NCI-H2227 (cell line): ENCODE measurements at regions not wholly inside any gene's neighbourhood (a gene's known extent, or its start where the extent isn't known, plus 50 kb on each side); places are given as distances from the start of the nearest gene placed in this dataset.

Experiments
- DNase-seq: peaks from one replicate; lab custom pipeline; 2025; ENCODE audit not compliant: unreplicated experiment; lab: John Stamatoyannopoulos, UW

- DNase-seq = no peak
These were observed 213.1 kb upstream of the RTL1 start for GRCh38 chr14:101116486-101117130.

GRCh38 chr14:101117543-101117942 is 214.0 kb upstream of the RTL1 start:
- no peak for DNase-seq

GRCh38 chr14:101118233-101118632 is 214.7 kb upstream of the RTL1 start:
- no peak for DNase-seq

GRCh38 chr14:101118746-101119591 is 215.4 kb upstream of the RTL1 start:
- no peak for DNase-seq

- DNase-seq = no peak
These were observed 216.5 kb upstream of the RTL1 start for GRCh38 chr14:101119830-101120571.

- no peak for DNase-seq
These were observed 217.4 kb upstream of the RTL1 start for GRCh38 chr14:101120641-101121507.

- no peak for DNase-seq
These were observed 218.1 kb upstream of the RTL1 start for GRCh38 chr14:101121508-101122139.

GRCh38 chr14:101122237-101123141 is 219.0 kb upstream of the RTL1 start:
- no peak for DNase-seq

GRCh38 chr14:101123618-101124510 is 220.3 kb upstream of the RTL1 start:
- peak; percentile 70 for DNase-seq

GRCh38 chr14:101124815-101125214 is 221.3 kb upstream of the RTL1 start:
- DNase-seq = no peak

- no peak for DNase-seq
These were observed 221.8 kb upstream of the RTL1 start for GRCh38 chr14:101125313-101125712.

GRCh38 chr14:101125719-101126651 is 222.5 kb upstream of the RTL1 start:
- DNase-seq = no peak

- DNase-seq = no peak
These were observed 223.2 kb upstream of the RTL1 start for GRCh38 chr14:101126731-101127130.

GRCh38 chr14:101127224-101127623 is 223.7 kb upstream of the RTL1 start:
- no peak for DNase-seq

- DNase-seq = no peak
These were observed 225.2 kb upstream of the RTL1 start for GRCh38 chr14:101128478-101129321.

- DNase-seq = no peak
These were observed 226.1 kb upstream of the RTL1 start for GRCh38 chr14:101129521-101130167.
